Heart right ventricle (tissue), 16 donors: ENCODE measurements at regions not wholly inside any gene's neighbourhood (a gene's known extent, or its start where the extent isn't known, plus 50 kb on each side); places are given as distances from the start of the nearest gene placed in this dataset.
"Not testable (repeated sequence)": the region's sequence is repeated elsewhere in the genome, so short reads cannot be mapped to it uniquely, and the experiment has no call there.

Source experiments
- ATAC-seq, 8 donors: fragments of 200-7000 bp; cut with Tn5 transposase; one replicate each; pipeline ENCODE4 v1.9.1; 2020; ENCODE audit warnings: mild to moderate bottlenecking in 8 of 8, moderate library complexity in 8 of 8, moderate number of reproducible peaks in 1 of 8
- DNase-seq, 2 donors: peaks; one replicate each; pipeline ENCODE4 v3.0.0-alpha.2; 2020
- H3K27ac ChIP-seq, 10 donors: fragments of 200-600 bp; sonication (generic) in 2 of 10; one replicate each; pipeline versions ENCODE4 v1.5.0 to v1.8.0; 2020 to 2022; ENCODE audit warnings: mild to moderate bottlenecking in 3 of 10
- H3K27me3 ChIP-seq, 7 donors: fragments of 200-600 bp; one replicate each; pipeline ENCODE4 v1.8.0; 2021 to 2022; ENCODE audit warnings: mild to moderate bottlenecking in 2 of 7
- H3K36me3 ChIP-seq, 9 donors: fragments of 200-600 bp; sonication (generic) in 1 of 9; one replicate each; pipeline versions ENCODE4 v1.5.0 to v1.8.0; 2020 to 2022; ENCODE audit warnings: mild to moderate bottlenecking in 2 of 9
- H3K4me1 ChIP-seq, 9 donors: fragments of 200-600 bp; sonication (generic) in 1 of 9; one replicate each; pipeline versions ENCODE4 v1.5.0 to v1.8.0; 2020 to 2022; ENCODE audit warnings: mild to moderate bottlenecking in 4 of 9
- H3K4me3 ChIP-seq, 10 donors: fragments of 200-600 bp; sonication (generic) in 2 of 10; one replicate each; pipeline versions ENCODE4 v1.5.0 to v1.8.0; 2020 to 2022; ENCODE audit warnings: mild to moderate bottlenecking in 7 of 10, moderate library complexity in 2 of 10
- H3K9me3 ChIP-seq, 11 donors: fragments of 200-600 bp in 10 of 11; sonication (generic) in 2 of 11; one replicate each; pipeline versions ENCODE4 v1.5.0 to v1.8.0; 2013 to 2022; ENCODE audit warnings: mild to moderate bottlenecking in 2 of 11, control low read depth in 1 of 11, moderate library complexity in 1 of 11
- WGBS, 2 donors: extraction: QIAGEN DNeasy Blood & Tissue Kit; methylation state at CpG; one replicate each; pipeline ENCODE4 v1.1.7; 2013; ENCODE audit warnings: inconsistent platforms in 1 of 2; 5-methylcytosine and 5-hydroxymethylcytosine counted together
- intact Hi-C, 10 donors: fragments of 100-400 bp; cut with DNase I; formaldehyde crosslinking; loops; one replicate each; pipeline versions ENCODE4 v1.11.1 to v1.14.2; 2022
- donor health status: Arrhythmogenic right ventricular cardiomyopathy.
- donor health status: ischemic (EF 13 %, LVEDD 7.1; RV severe dilation, severe dysfunction).
- donor health status: healthy with polysubstance abuse.
- donor health status: DM: no; HTN: yes; CAD: no.
- donor health status: DM: no; HTN: no; CAD: no.
- donor health status: ischemic (EF 25% LVEDD 6.9; RV normal size, moderate dysfunction).
- donor health status: ischemic (EF 25% LVEDD 5.7; RV mildly dilated, moderate dysfunction).
- donor health status: healthy.
- donor health status: DM: yes; HTN: yes; CAD: no.
- donor health status: Ischemic cardiomyopathy.
- donor health status: ischemic (EF 35%, LVEDD 5.7; RV mildly dilated, moderate dysfunction).
- donor health status: nonischemic (EF 11% LVEDD 7.7; RV severe dilation, severe dysfunction).
- donor health status: DM: yes; HTN: yes; CAD: no.
- donor health status: PGD.
- donor health status: ischemic (EF 29% LVEDD 5.4; RV normal size, mild dysfunction).
- donor health status: nonischemic (EF 23%, LVEDD 6.1; RV moderate dilation, normal function).

GRCh38 chr16:21514474-21514840 lies 84.9 kb upstream of the METTL9 start:
- 62 to 72% methylated on average over 14 of the region's 14 CpGs for WGBS, 2 donors
- peak overlapping the region; percentile 54 to 92 (median 83) for H3K27ac ChIP-seq
- H3K4me1 ChIP-seq: peaks cover 51 to 98% (median 87%) of the 10 kb centered on the region in 9 donors
- H3K27me3 ChIP-seq, ATAC-seq, DNase-seq, intact Hi-C loops, H3K4me3 ChIP-seq, H3K9me3 ChIP-seq: not testable (repeated sequence)
- H3K36me3 ChIP-seq: peaks cover 0 to 16% (median 0%) of the 10 kb centered on the region in 9 donors

GRCh38 chr16:21516705-21517040 lies 82.7 kb upstream of the METTL9 start:
- intact Hi-C loops, ATAC-seq, H3K9me3 ChIP-seq, H3K27me3 ChIP-seq, DNase-seq, H3K4me3 ChIP-seq: not testable (repeated sequence)
- WGBS, 2 donors: 44 to 61% methylated on average over 8 of the region's 9 CpGs
- Histone ChIP-seq H3K36me3 (peaks cover 0 to 16% (median 0%) of the 10 kb centered on the region in 9 donors), H3K4me1 (peaks cover 34 to 88% (median 73%) of the 10 kb centered on the region in 9 donors), H3K27ac (peak overlapping the region; percentile 50 to 92 (median 69))

GRCh38 chr16:21517263-21517662 lies 82.1 kb upstream of the METTL9 start:
- H3K27me3 ChIP-seq, ATAC-seq, DNase-seq, intact Hi-C loops, H3K9me3 ChIP-seq: not testable (repeated sequence)
- Histone ChIP-seq H3K36me3 (peaks cover 0 to 11% (median 0%) of the 10 kb centered on the region in 9 donors), H3K4me3 (peak overlapping the region in 6 of 10 donors; percentile 1 to 26 (median 10)), H3K27ac (peak overlapping the region in 7 of 10 donors; percentile 63 to 92 (median 76)), H3K4me1 (peaks cover 28 to 85% (median 69%) of the 10 kb centered on the region in 9 donors)
- WGBS, 2 donors: 85 to 87% methylated on average over 10 of the region's 10 CpGs

- 0 to 1% methylated on average over 32 to 46 of the region's 52 CpGs for WGBS, 2 donors
- DNase-seq, H3K36me3 ChIP-seq, H3K9me3 ChIP-seq, H3K27me3 ChIP-seq, intact Hi-C loops: not testable (repeated sequence)
- Histone ChIP-seq H3K4me1 (peaks cover 11 to 62% (median 46%) of the 10 kb centered on the region in 9 donors), H3K27ac (peak overlapping the region; percentile 60 to 98 (median 94)), H3K4me3 (peak overlapping the region; percentile 50 to 91 (median 76))
- peak in 4 of 8 donors; percentile 4 to 9 (median 5) for ATAC-seq
Observed at GRCh38 chr16:21519361-21520133, 79.8 kb upstream of the METTL9 start.

GRCh38 chr16:21520134-21521047 lies 79.0 kb upstream of the METTL9 start:
- H3K27me3 ChIP-seq, H3K36me3 ChIP-seq, H3K9me3 ChIP-seq, intact Hi-C loops: not testable (repeated sequence)
- WGBS, 2 donors: 2 to 4% methylated on average over 96 to 97 of the region's 101 CpGs
- peak; percentile 97 to 99 for DNase-seq
- ATAC-seq: peak; percentile 76 to 95 (median 91)
- H3K27ac ChIP-seq: peak overlapping the region; percentile 60 to 98 (median 94)
- H3K4me3 ChIP-seq: peak overlapping the region; percentile 50 to 91 (median 76)
- peaks cover 7 to 54% (median 37%) of the 10 kb centered on the region in 9 donors for H3K4me1 ChIP-seq

- H3K27ac ChIP-seq: peak overlapping the region; percentile 60 to 98 (median 94)
- peak overlapping the region in 5 of 10 donors; percentile 69 to 86 (median 76) for H3K4me3 ChIP-seq
- ATAC-seq, H3K9me3 ChIP-seq, DNase-seq, H3K36me3 ChIP-seq, intact Hi-C loops, H3K27me3 ChIP-seq: not testable (repeated sequence)
- H3K4me1 ChIP-seq: peaks cover 7 to 48% (median 37%) of the 10 kb centered on the region in 9 donors
- 52 to 58% methylated on average over 7 of the region's 8 CpGs for WGBS, 2 donors
Observed at GRCh38 chr16:21521048-21521389, 78.4 kb upstream of the METTL9 start.

- Histone ChIP-seq H3K4me3 (peak overlapping the region in 5 of 10 donors; percentile 6 to 19 (median 15)), H3K4me1 (peaks cover 7 to 42% (median 32%) of the 10 kb centered on the region in 9 donors), H3K27ac (peak overlapping the region in 8 of 10 donors; percentile 89 to 98 (median 94))
- DNase-seq, intact Hi-C loops, H3K9me3 ChIP-seq, H3K27me3 ChIP-seq, H3K36me3 ChIP-seq: not testable (repeated sequence)
- WGBS, 2 donors: 18 to 28% methylated on average over 24 of the region's 24 CpGs
- ATAC-seq: peak in 3 of 8 donors; percentile 1 to 21 (median 2)
Observed at GRCh38 chr16:21521390-21522143, 77.8 kb upstream of the METTL9 start.

GRCh38 chr16:21522846-21523245 lies 76.5 kb upstream of the METTL9 start:
- H3K4me3 ChIP-seq, H3K27ac ChIP-seq, H3K36me3 ChIP-seq, ATAC-seq, intact Hi-C loops, H3K27me3 ChIP-seq, H3K9me3 ChIP-seq, DNase-seq: not testable (repeated sequence)
- 93 to 96% methylated on average over 20 of the region's 20 CpGs for WGBS, 2 donors
- peaks cover 5 to 29% (median 23%) of the 10 kb centered on the region in 9 donors for H3K4me1 ChIP-seq
